Glutamatergic neuron (in vitro differentiated cells): ENCODE measurements at regions not wholly inside any gene's neighbourhood (a gene's known extent, or its start where the extent isn't known, plus 50 kb on each side); places are given as distances from the start of the nearest gene placed in this dataset.

Source experiments
- DNase-seq: peaks from one replicate; pipeline ENCODE4 v3.0.0; 2022
- H3K27ac Mint-ChIP-seq: one replicate; pipeline ENCODE4 v1.8.0; 2020; ENCODE audit warnings: mild to moderate bottlenecking, mixed read lengths, inconsistent platforms; ENCODE audit not compliant: unreplicated experiment
- H3K27me3 Mint-ChIP-seq: one replicate; pipeline ENCODE4 v1.8.0; 2020; ENCODE audit warnings: mild to moderate bottlenecking, moderate library complexity, mixed read lengths, inconsistent platforms; ENCODE audit not compliant: unreplicated experiment
- H3K36me3 Mint-ChIP-seq: one replicate; pipeline ENCODE4 v1.8.0; 2020; ENCODE audit warnings: mild to moderate bottlenecking, mixed read lengths, inconsistent platforms; ENCODE audit not compliant: unreplicated experiment
- H3K4me1 Mint-ChIP-seq: one replicate; pipeline ENCODE4 v1.8.0; 2020; ENCODE audit warnings: mild to moderate bottlenecking, low read depth, mixed read lengths, inconsistent platforms; ENCODE audit not compliant: unreplicated experiment
- H3K4me3 Mint-ChIP-seq: one replicate; pipeline ENCODE4 v1.8.0; 2020; ENCODE audit warnings: mild to moderate bottlenecking, mixed read lengths, inconsistent platforms; ENCODE audit not compliant: unreplicated experiment
- H3K9me3 Mint-ChIP-seq: one replicate; pipeline ENCODE4 v1.8.0; 2020; ENCODE audit warnings: mild to moderate bottlenecking, moderate library complexity, mixed read lengths, inconsistent platforms; ENCODE audit not compliant: unreplicated experiment
- CTCF ChIP-seq: fragments of 200-600 bp; sonication (generic); IDR thresholded peaks from one replicate; pipeline ENCODE4 v1.5.0; 2021; ENCODE audit not compliant: partially characterized antibody, unreplicated experiment

GRCh38 chr2:212897296-212897695, 254.1 kb downstream of the IKZF2 start:
- Mint-ChIP-seq H3K27me3 (no peaks in the 10 kb centered on the region), H3K4me3 (no peak overlapping the region), H3K4me1 (no peaks in the 10 kb centered on the region), H3K36me3 (no peaks in the 10 kb centered on the region), H3K9me3 (no peaks in the 10 kb centered on the region), H3K27ac (no peak overlapping the region)
- no peak for TF ChIP-seq CTCF
- no peak for DNase-seq

- peaks cover 1% of the 10 kb centered on the region for H3K9me3 Mint-ChIP-seq
- no peaks in the 10 kb centered on the region for H3K4me1 Mint-ChIP-seq
- no peaks in the 10 kb centered on the region for H3K36me3 Mint-ChIP-seq
- no peak for TF ChIP-seq CTCF
- DNase-seq: no peak
- H3K27ac Mint-ChIP-seq: no peak overlapping the region
- H3K4me3 Mint-ChIP-seq: no peak overlapping the region
- no peaks in the 10 kb centered on the region for H3K27me3 Mint-ChIP-seq
Measured at GRCh38 chr2:212894026-212894425, 257.4 kb downstream of the IKZF2 start.

GRCh38 chr2:212893216-212893615, 258.2 kb downstream of the IKZF2 start:
- no peaks in the 10 kb centered on the region for H3K27me3 Mint-ChIP-seq
- no peaks in the 10 kb centered on the region for H3K36me3 Mint-ChIP-seq
- no peak overlapping the region for H3K4me3 Mint-ChIP-seq
- TF ChIP-seq CTCF: no peak
- no peak overlapping the region for H3K27ac Mint-ChIP-seq
- peaks cover 1% of the 10 kb centered on the region for H3K9me3 Mint-ChIP-seq
- no peak for DNase-seq
- H3K4me1 Mint-ChIP-seq: no peaks in the 10 kb centered on the region

- H3K4me3 Mint-ChIP-seq: no peak overlapping the region
- peaks cover 1% of the 10 kb centered on the region for H3K9me3 Mint-ChIP-seq
- DNase-seq: no peak
- no peak for TF ChIP-seq CTCF
- peaks cover 2% of the 10 kb centered on the region for H3K27me3 Mint-ChIP-seq
- no peaks in the 10 kb centered on the region for H3K4me1 Mint-ChIP-seq
- H3K36me3 Mint-ChIP-seq: no peaks in the 10 kb centered on the region
- H3K27ac Mint-ChIP-seq: no peak overlapping the region
Measured at GRCh38 chr2:212892193-212892592, 259.2 kb downstream of the IKZF2 start.

- no peaks in the 10 kb centered on the region for H3K4me1 Mint-ChIP-seq
- H3K36me3 Mint-ChIP-seq: no peaks in the 10 kb centered on the region
- no peak overlapping the region for H3K4me3 Mint-ChIP-seq
- peaks cover 1% of the 10 kb centered on the region for H3K9me3 Mint-ChIP-seq
- TF ChIP-seq CTCF: no peak
- DNase-seq: no peak
- peaks cover 2% of the 10 kb centered on the region for H3K27me3 Mint-ChIP-seq
- no peak overlapping the region for H3K27ac Mint-ChIP-seq
Measured at GRCh38 chr2:212891580-212891979, 259.8 kb downstream of the IKZF2 start.
